GM12878 (cell line): ENCODE measurements at regions not wholly inside any gene's neighbourhood (a gene's known extent, or its start where the extent isn't known, plus 50 kb on each side); places are given as distances from the start of the nearest gene placed in this dataset.

Experiments
- ATAC-seq: fragments of 200-7000 bp; cut with Tn5 transposase; 3 replicates; pipeline ENCODE4 v1.9.1; 2020; ENCODE audit warnings: mild to moderate bottlenecking, moderate library complexity
- BruUV-seq: library from RNA; stranded (reverse); fragments of 400-500 nt; replicated peaks from 2 replicates; lab custom pipeline; 2021; lab: Mats Ljungman, UMichigan
- CTCF ChIA-PET: fragments of 300-600 bp; sonication (Branson Sonifier 250); formaldehyde crosslinking; extraction: SDS; loops from one replicate; lab custom pipeline; 2021; ENCODE audit warnings: inconsistent platforms; lab: Yijun Ruan, JAX
- POLR2A ChIA-PET: fragments of 350-600 bp; formaldehyde crosslinking; extraction: SDS; loops from one replicate; lab custom pipeline; 2021; ENCODE audit warnings: inconsistent platforms; lab: Charles Lee
- RAD21 ChIA-PET: fragments of 300-600 bp; sonication (Branson Sonifier 250); formaldehyde crosslinking; loops from one replicate; lab custom pipeline; 2023; ENCODE audit warnings: antibody characterized with exemption; ENCODE audit not compliant: unreplicated experiment; lab: Charles Lee
- SMC1A ChIA-PET: fragments of 300-600 bp; sonication (Branson Sonifier 250); formaldehyde crosslinking; loops from one replicate; lab custom pipeline; 2023; ENCODE audit not compliant: unreplicated experiment, uncharacterized antibody; lab: Charles Lee
- DNase-seq: peaks from one replicate; pipeline ENCODE4 v3.0.0-alpha.2; 2011; ENCODE audit warnings: low read depth, low spot score
- FAIRE-seq: peaks from 3 replicates; lab custom pipeline; 2011; peaks lifted over from hg19 to GRCh38; lab: Jason Lieb, UNC
- H2AFZ ChIP-seq: 2 replicates; pipeline ENCODE4 v1.6.0; 2011; ENCODE audit warnings: low read depth, low read length, control low read depth; ENCODE audit not compliant: control insufficient read depth
- H3K27ac ChIP-seq: 2 replicates; pipeline ENCODE4 v1.5.1; 2011; ENCODE audit warnings: control low read depth; ENCODE audit not compliant: control insufficient read depth, insufficient read depth
- H3K27me3 ChIP-seq, 2 experiments: replicated peaks in 1 of 2; 2 replicates each; pipeline versions ENCODE4 v1.6.0 to v1.6.1; 2011; ENCODE audit warnings: low read length in 1 of 2; ENCODE audit not compliant: control insufficient read depth in 2 of 2, insufficient read depth in 2 of 2
- H3K36me3 ChIP-seq, 2 experiments: 2 replicates each; pipeline ENCODE4 v1.5.1; 2011; ENCODE audit warnings: low read length in 1 of 2; ENCODE audit not compliant: control insufficient read depth in 2 of 2, insufficient read depth in 2 of 2
- H3K4me1 ChIP-seq: 2 replicates; pipeline ENCODE4 v1.6.1; 2011; ENCODE audit warnings: mild to moderate bottlenecking, low read length, moderate library complexity, mixed read lengths; ENCODE audit not compliant: control insufficient read depth, insufficient read depth
- H3K4me2 ChIP-seq: 2 replicates; pipeline ENCODE4 v1.6.0; 2011; ENCODE audit warnings: control low read depth; ENCODE audit not compliant: control insufficient read depth, insufficient read depth
- H3K4me3 ChIP-seq: fragments of 200-600 bp; sonication (generic); 2 replicates; pipeline ENCODE4 v1.5.1; 2016
- H3K79me2 ChIP-seq: 2 replicates; pipeline ENCODE4 v1.6.0; 2011; ENCODE audit warnings: low read length; ENCODE audit not compliant: control insufficient read depth, insufficient read depth
- H3K9ac ChIP-seq: 2 replicates; pipeline ENCODE4 v1.8.0; 2011; ENCODE audit warnings: low read length, control low read depth, mixed read lengths; ENCODE audit not compliant: control insufficient read depth, insufficient read depth
- H3K9me3 ChIP-seq: replicated peaks from 3 replicates; pipeline ENCODE4 v1.5.1; 2011; ENCODE audit warnings: mild to moderate bottlenecking, low read length; ENCODE audit not compliant: control insufficient read depth, insufficient read depth
- H4K20me1 ChIP-seq: 2 replicates; pipeline ENCODE4 v1.6.0; 2011; ENCODE audit not compliant: control insufficient read depth, insufficient read depth
- BCL3 ChIP-seq: IDR thresholded peaks from 2 replicates; pipeline ENCODE4 v1.6.1; 2011; ENCODE audit warnings: borderline replicate concordance, low read depth, mild to moderate bottlenecking, moderate library complexity, low read length; ENCODE audit not compliant: insufficient read depth, poor library complexity, severe bottlenecking
- FOXK2 ChIP-seq: fragments of 450-650 bp; IDR thresholded peaks from 2 replicates; pipeline ENCODE4 v1.6.1; 2017; ENCODE audit warnings: mild to moderate bottlenecking, moderate library complexity
- NBN ChIP-seq: fragments of 450-650 bp; IDR thresholded peaks from 2 replicates; pipeline ENCODE4 v1.6.1; 2016
- NKRF ChIP-seq: fragments of 450-650 bp; conservative IDR thresholded peaks from 2 replicates; pipeline ENCODE4 v1.6.1; 2017; ENCODE audit warnings: mild to moderate bottlenecking, moderate library complexity
- ZNF592 ChIP-seq: fragments of 450-650 bp; IDR thresholded peaks from 2 replicates; pipeline ENCODE4 v1.6.1; 2017; ENCODE audit warnings: mild to moderate bottlenecking, moderate library complexity
- WGBS: methylation state at CpG from one replicate; pipeline ENCODE4 v1.1.6; 2016; ENCODE audit warnings: low lambda C conversion rate; ENCODE audit not compliant: insufficient replicate concordance, insufficient coverage; ENCODE audit errors: missing lambda C conversion rate; 5-methylcytosine and 5-hydroxymethylcytosine counted together
- in situ Hi-C: fragments of 300-500 bp; cut with MboI; formaldehyde crosslinking; loops from 9 replicates; pipeline ENCODE4 v1.14.3; 2018; ENCODE audit warnings: mixed read lengths
- intact Hi-C: fragments of 100-400 bp; cut with micrococcal nuclease; formaldehyde crosslinking; loops from one replicate; pipeline ENCODE4 v1.14.2; 2022; ENCODE audit not compliant: unreplicated experiment

GRCh38 chr21:34302521-34302920 is 61.3 kb upstream of the KCNE2 start:
- no TSS peak for BruUV-seq
- Histone ChIP-seq H3K36me3 (no peaks in the 10 kb centered on the region), H3K79me2 (no peaks in the 10 kb centered on the region), H3K9ac (no peak overlapping the region), H2AFZ (no peak overlapping the region), H3K4me2 (no peak overlapping the region), H3K4me3 (no peak overlapping the region), H4K20me1 (no peaks in the 10 kb centered on the region), H3K27me3 (no peaks in the 10 kb centered on the region), H3K4me1 (no peaks in the 10 kb centered on the region), H3K27ac (no peak overlapping the region), H3K9me3 (no peaks in the 10 kb centered on the region)
- WGBS, result 38% methylated on average over 6 of the region's 6 CpGs
- intact Hi-C loops, result no loop called here
- CTCF ChIA-PET, result interaction anchor here (0.6 kb wide), 1 partner anchor 36 kb away, joined by 4 read pairs; no protein-coding TSS in a partner anchor
- RAD21 ChIA-PET, result no interaction called here
- no peak for ATAC-seq
- FAIRE-seq, result no peak
- POLR2A ChIA-PET, result no interaction called here
- no peak for TF ChIP-seq FOXK2
- no peak for TF ChIP-seq BCL3
- TF ChIP-seq ZNF592, result no peak
- TF ChIP-seq NBN, result no peak
- TF ChIP-seq NKRF, result no peak
- SMC1A ChIA-PET, result interaction anchor here (0.5 to 1.2 kb wide), 4 partner anchors 9 to 61 kb away, joined by 3 to 4 read pairs (median 3); no protein-coding TSS in a partner anchor
- in situ Hi-C loops, result no loop called here
- DNase-seq, result no peak
